H9 (cell line): ENCODE measurements at regions not wholly inside any gene's neighbourhood (a gene's known extent, or its start where the extent isn't known, plus 50 kb on each side); places are given as distances from the start of the nearest gene placed in this dataset.

Experiments
- DNase-seq: peaks from one replicate; pipeline ENCODE4 v3.0.0-alpha.2; 2017
- H2AFZ ChIP-seq: one replicate; pipeline ENCODE4 v1.6.1; 2013; ENCODE audit warnings: mild to moderate bottlenecking, low read length, control low read depth, moderate library complexity
- H2AK5ac ChIP-seq: 2 replicates; pipeline ENCODE4 v1.6.1; 2013; ENCODE audit warnings: low read length, control low read depth, mixed read lengths; ENCODE audit not compliant: insufficient read length
- H2BK120ac ChIP-seq: one replicate; pipeline ENCODE4 v1.6.1; 2013; ENCODE audit warnings: low read depth, mild to moderate bottlenecking, low read length, control low read depth, inconsistent platforms; ENCODE audit not compliant: poor library complexity, severe bottlenecking
- H2BK12ac ChIP-seq: 2 replicates; pipeline ENCODE4 v1.6.1; 2013; ENCODE audit warnings: low read length, control low read depth, mixed read lengths, low read depth; ENCODE audit not compliant: insufficient read length
- H2BK15ac ChIP-seq: 2 replicates; pipeline ENCODE4 v1.6.1; 2013; ENCODE audit warnings: low read depth, low read length, control low read depth
- H2BK20ac ChIP-seq: one replicate; pipeline ENCODE4 v1.6.1; 2013; ENCODE audit warnings: low read depth, mild to moderate bottlenecking, low read length, control low read depth, inconsistent platforms; ENCODE audit not compliant: poor library complexity, severe bottlenecking
- H2BK5ac ChIP-seq: 2 replicates; pipeline ENCODE4 v1.6.1; 2013; ENCODE audit warnings: low read length, control low read depth, mixed read lengths; ENCODE audit not compliant: insufficient read length
- H3K14ac ChIP-seq: 2 replicates; pipeline ENCODE4 v1.6.1; 2013; ENCODE audit warnings: low read length, control low read depth; ENCODE audit not compliant: insufficient read depth
- H3K18ac ChIP-seq: 2 replicates; pipeline ENCODE4 v1.6.1; 2013; ENCODE audit warnings: low read depth, mild to moderate bottlenecking, mixed read lengths, low read length, control low read depth; ENCODE audit not compliant: insufficient read length
- H3K23ac ChIP-seq: 2 replicates; pipeline ENCODE4 v1.6.1; 2013; ENCODE audit warnings: low read length, control low read depth, mixed read lengths, low read depth; ENCODE audit not compliant: insufficient read length
- H3K23me2 ChIP-seq: 2 replicates; pipeline ENCODE4 v1.6.1; 2013; ENCODE audit warnings: low read depth, mild to moderate bottlenecking, mixed read lengths, low read length, control low read depth; ENCODE audit not compliant: insufficient read length, poor library complexity, severe bottlenecking
- H3K27ac ChIP-seq: 2 replicates; pipeline ENCODE4 v1.5.1; 2013; ENCODE audit warnings: low read length, control low read depth, mixed read lengths, low read depth; ENCODE audit not compliant: insufficient read length
- H3K27me3 ChIP-seq: 2 replicates; pipeline ENCODE4 v1.6.1; 2013; ENCODE audit warnings: low read length, control low read depth, inconsistent platforms; ENCODE audit not compliant: insufficient read depth
- H3K4ac ChIP-seq: 2 replicates; pipeline ENCODE4 v1.6.1; 2013; ENCODE audit warnings: low read depth, mild to moderate bottlenecking, control low read depth, inconsistent platforms, low read length, moderate library complexity
- H3K4me1 ChIP-seq: 2 replicates; pipeline ENCODE4 v1.6.1; 2013; ENCODE audit warnings: low read length, control low read depth, inconsistent platforms; ENCODE audit not compliant: insufficient read depth
- H3K4me2 ChIP-seq: 2 replicates; pipeline ENCODE4 v1.6.1; 2013; ENCODE audit warnings: low read length, control low read depth, mixed read lengths; ENCODE audit not compliant: insufficient read length, insufficient read depth
- H3K56ac ChIP-seq: 2 replicates; pipeline ENCODE4 v1.6.1; 2013; ENCODE audit warnings: low read depth, mild to moderate bottlenecking, mixed read lengths, low read length, control low read depth; ENCODE audit not compliant: insufficient read length
- H3K79me1 ChIP-seq: 2 replicates; pipeline ENCODE4 v1.6.1; 2013; ENCODE audit warnings: low read depth, mild to moderate bottlenecking, moderate library complexity, low read length, control low read depth, inconsistent platforms; ENCODE audit not compliant: insufficient read depth, poor library complexity, severe bottlenecking
- H3K79me2 ChIP-seq: 2 replicates; pipeline ENCODE4 v1.6.1; 2013; ENCODE audit warnings: low read length, control low read depth, inconsistent platforms; ENCODE audit not compliant: insufficient read depth
- H3K9ac ChIP-seq: 2 replicates; pipeline ENCODE4 v1.6.1; 2013; ENCODE audit warnings: low read length, control low read depth, mixed read lengths; ENCODE audit not compliant: insufficient read length; ENCODE audit errors: extremely low read depth
- H3K9me3 ChIP-seq: one replicate; pipeline ENCODE4 v1.6.1; 2013; ENCODE audit warnings: low read depth, low read length, inconsistent platforms; ENCODE audit not compliant: control insufficient read depth
- H3T11ph ChIP-seq: one replicate; pipeline ENCODE4 v1.6.1; 2013; ENCODE audit warnings: mild to moderate bottlenecking, low read length, control low read depth, inconsistent platforms
- H4K20me1 ChIP-seq: one replicate; pipeline ENCODE4 v1.6.1; 2013; ENCODE audit not compliant: control insufficient read depth, insufficient read length, insufficient read depth
- H4K5ac ChIP-seq: 2 replicates; pipeline ENCODE4 v1.6.1; 2013; ENCODE audit warnings: low read depth, mild to moderate bottlenecking, mixed read lengths, low read length, control low read depth; ENCODE audit not compliant: insufficient read length
- H4K8ac ChIP-seq: replicated peaks from 2 replicates; pipeline ENCODE4 v1.6.1; 2013; ENCODE audit warnings: low read length, control low read depth, mixed read lengths, low read depth; ENCODE audit not compliant: insufficient read length
- H4K91ac ChIP-seq: 2 replicates; pipeline ENCODE4 v1.6.1; 2013; ENCODE audit warnings: low read depth, mild to moderate bottlenecking, moderate library complexity, mixed read lengths, low read length, control low read depth; ENCODE audit not compliant: insufficient read length
- H3K27ac Mint-ChIP-seq, 3 experiments: 2 replicates in 2 of 3; 3 replicates in 1 of 3; pipeline ENCODE4 v1.8.0; 2020 to 2021; ENCODE audit warnings: mixed read lengths in 3 of 3, mild to moderate bottlenecking in 1 of 3, moderate library complexity in 1 of 3
- H3K27me3 Mint-ChIP-seq: 2 replicates; pipeline ENCODE4 v1.8.0; 2021; ENCODE audit warnings: low read depth, mild to moderate bottlenecking, moderate library complexity, mixed read lengths
- H3K36me3 Mint-ChIP-seq, 3 experiments: 2 replicates in 2 of 3; 3 replicates in 1 of 3; pipeline ENCODE4 v1.8.0; 2020 to 2021; ENCODE audit warnings: low read depth in 3 of 3, mixed read lengths in 3 of 3; ENCODE audit not compliant: insufficient read depth in 1 of 3
- H3K4me1 Mint-ChIP-seq, 2 experiments: 2 replicates each; pipeline ENCODE4 v1.8.0; 2020; ENCODE audit warnings: mixed read lengths in 2 of 2
- H3K4me3 Mint-ChIP-seq, 2 experiments: 2 replicates in 1 of 2; 3 replicates in 1 of 2; pipeline ENCODE4 v1.8.0; 2020 to 2021; ENCODE audit warnings: mild to moderate bottlenecking in 2 of 2, mixed read lengths in 2 of 2, moderate library complexity in 1 of 2
- H3K9me3 Mint-ChIP-seq, 2 experiments: 2 replicates in 1 of 2; 3 replicates in 1 of 2; pipeline ENCODE4 v1.8.0; 2020; ENCODE audit warnings: mild to moderate bottlenecking in 2 of 2, mixed read lengths in 2 of 2, moderate library complexity in 1 of 2
- WGBS: extraction: QIAGEN DNeasy Blood & Tissue Kit; methylation state at CpG from one replicate; pipeline ENCODE4 v1.1.7; 2013; ENCODE audit warnings: missing lambda C conversion rate, low lambda C conversion rate, mixed read lengths; ENCODE audit not compliant: insufficient read length; ENCODE audit errors: extremely low coverage; 5-methylcytosine and 5-hydroxymethylcytosine counted together
- TF ChIP-seq, protein P1 (sequence below): fragments of 200-600 bp; sonication (generic); conservative IDR thresholded peaks from 3 replicates; pipeline ENCODE4 v1.8.0; 2021; ENCODE audit warnings: antibody characterized with exemption, mild to moderate bottlenecking

DNA sequence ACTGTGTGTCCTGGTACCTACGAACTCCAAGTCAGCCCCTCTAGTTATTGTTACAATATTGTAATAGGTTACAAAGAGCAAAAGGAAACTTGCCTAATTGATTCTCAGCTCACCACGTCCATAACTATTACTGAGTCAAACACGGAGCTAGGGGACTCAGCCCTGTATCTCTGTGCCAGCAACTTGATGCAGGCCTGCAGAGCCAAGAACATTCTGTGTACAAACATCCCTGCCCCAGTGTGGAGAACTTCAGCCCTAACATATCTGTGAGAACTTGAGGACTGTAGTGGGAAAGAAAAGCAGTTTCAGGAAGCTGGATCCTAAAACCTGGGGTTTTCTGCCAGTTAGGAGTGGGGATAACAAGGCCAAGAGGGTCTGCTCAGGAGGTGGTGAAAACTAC is 114.9 kb upstream of the PRSS58 start:
- TF ChIP-seq, protein P1, sequence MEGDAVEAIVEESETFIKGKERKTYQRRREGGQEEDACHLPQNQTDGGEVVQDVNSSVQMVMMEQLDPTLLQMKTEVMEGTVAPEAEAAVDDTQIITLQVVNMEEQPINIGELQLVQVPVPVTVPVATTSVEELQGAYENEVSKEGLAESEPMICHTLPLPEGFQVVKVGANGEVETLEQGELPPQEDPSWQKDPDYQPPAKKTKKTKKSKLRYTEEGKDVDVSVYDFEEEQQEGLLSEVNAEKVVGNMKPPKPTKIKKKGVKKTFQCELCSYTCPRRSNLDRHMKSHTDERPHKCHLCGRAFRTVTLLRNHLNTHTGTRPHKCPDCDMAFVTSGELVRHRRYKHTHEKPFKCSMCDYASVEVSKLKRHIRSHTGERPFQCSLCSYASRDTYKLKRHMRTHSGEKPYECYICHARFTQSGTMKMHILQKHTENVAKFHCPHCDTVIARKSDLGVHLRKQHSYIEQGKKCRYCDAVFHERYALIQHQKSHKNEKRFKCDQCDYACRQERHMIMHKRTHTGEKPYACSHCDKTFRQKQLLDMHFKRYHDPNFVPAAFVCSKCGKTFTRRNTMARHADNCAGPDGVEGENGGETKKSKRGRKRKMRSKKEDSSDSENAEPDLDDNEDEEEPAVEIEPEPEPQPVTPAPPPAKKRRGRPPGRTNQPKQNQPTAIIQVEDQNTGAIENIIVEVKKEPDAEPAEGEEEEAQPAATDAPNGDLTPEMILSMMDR = no peak
- no CpG with 5 or more reads among the region's 3 CpGs for WGBS
- no peak overlapping the region for H2BK20ac ChIP-seq

More for the DNA sequence above, 114.9 kb upstream of the PRSS58 start:
- Histone ChIP-seq H2BK5ac (no peak overlapping the region), H3K79me2 (no peaks in the 10 kb centered on the region), H3K14ac (no peak overlapping the region), H3K27ac (no peak overlapping the region), H3K56ac (no peak overlapping the region), H3K23ac (no peak overlapping the region), H2BK15ac (no peak overlapping the region), H3K23me2 (no peaks in the 10 kb centered on the region), H3K27me3 (no peaks in the 10 kb centered on the region), H3K79me1 (no peaks in the 10 kb centered on the region), H2AFZ (no peak overlapping the region), H4K91ac (no peak overlapping the region), H3K9ac (no peak overlapping the region), H3K4ac (no peak overlapping the region), H4K20me1 (no peaks in the 10 kb centered on the region), H2AK5ac (no peak overlapping the region), H4K5ac (no peak overlapping the region), H2BK120ac (no peak overlapping the region), H4K8ac (no peak overlapping the region), H3K4me2 (no peak overlapping the region), H2BK12ac (no peak overlapping the region), H3K9me3 (no peaks in the 10 kb centered on the region), H3K4me1 (peaks cover 2% of the 10 kb centered on the region; the same call in 1 of the 2 replicates), H3K18ac (no peak overlapping the region), H3T11ph (no peak overlapping the region)
- no peak for DNase-seq
- H3K27ac Mint-ChIP-seq = no peak overlapping the region
- H3K36me3 Mint-ChIP-seq = peaks cover 10 to 14% (median 11%) of the 10 kb centered on the region in 3 experiments
- H3K27me3 Mint-ChIP-seq = peaks cover 13% of the 10 kb centered on the region
- no peak overlapping the region for H3K4me3 Mint-ChIP-seq
- peaks cover 10 to 12% of the 10 kb centered on the region in 2 experiments for H3K4me1 Mint-ChIP-seq
- peaks cover 17% of the 10 kb centered on the region in 2 experiments for H3K9me3 Mint-ChIP-seq
